Epithelial cell of esophagus (primary cell): ENCODE measurements at regions not wholly inside any gene's neighbourhood (a gene's known extent, or its start where the extent isn't known, plus 50 kb on each side); places are given as distances from the start of the nearest gene placed in this dataset.

Experiments used
- DNase-seq: peaks from one replicate; pipeline ENCODE4 v3.0.0; 2010; ENCODE audit warnings: low read depth
- H3K4me3 ChIP-seq: 2 replicates; pipeline ENCODE4 v1.5.1; 2011; ENCODE audit warnings: mild to moderate bottlenecking, low read length, control low read depth
- CTCF ChIP-seq: IDR thresholded peaks from 2 replicates; pipeline ENCODE4 v1.5.1; 2011; ENCODE audit warnings: low read depth, mild to moderate bottlenecking, low read length, control low read depth, inconsistent platforms; ENCODE audit not compliant: insufficient read depth; ENCODE audit errors: missing control alignments

GRCh38 chr12:43103866-43104265 lies 448.1 kb downstream of the ADAMTS20 start:
- TF ChIP-seq CTCF, result no peak
- no peak overlapping the region for H3K4me3 ChIP-seq
- no peak for DNase-seq

- no peak for TF ChIP-seq CTCF
- DNase-seq, result no peak
- H3K4me3 ChIP-seq, result no peak overlapping the region
These were observed 449.3 kb downstream of the ADAMTS20 start for GRCh38 chr12:43102546-43103264.

GRCh38 chr12:43100231-43100630 lies 451.8 kb downstream of the ADAMTS20 start:
- no peak for DNase-seq
- TF ChIP-seq CTCF, result no peak
- H3K4me3 ChIP-seq, result no peak overlapping the region

- TF ChIP-seq CTCF, result no peak
These were observed 452.3 kb downstream of the ADAMTS20 start for GRCh38 chr12:43099691-43100163.

GRCh38 chr12:43098766-43099550 lies 453.0 kb downstream of the ADAMTS20 start:
- DNase-seq, result no peak
- TF ChIP-seq CTCF, result no peak
- no peak overlapping the region for H3K4me3 ChIP-seq

More at GRCh38 chr12:43099691-43100163, 452.3 kb downstream of the ADAMTS20 start:
- no peak for DNase-seq
- no peak overlapping the region for H3K4me3 ChIP-seq

GRCh38 chr12:43098071-43098470 lies 453.9 kb downstream of the ADAMTS20 start:
- DNase-seq, result no peak
- H3K4me3 ChIP-seq, result no peak overlapping the region
- TF ChIP-seq CTCF, result no peak
